Muscle of leg (tissue), 3 donors: ENCODE measurements at regions not wholly inside any gene's neighbourhood (a gene's known extent, or its start where the extent isn't known, plus 50 kb on each side); places are given as distances from the start of the nearest gene placed in this dataset.
"Not testable (repeated sequence)": the region's sequence is repeated elsewhere in the genome, so short reads cannot be mapped to it uniquely, and the experiment has no call there.

ENCODE experiments used
- DNase-seq: peaks from one replicate; pipeline ENCODE4 v3.0.0; 2013
- H3K27ac ChIP-seq: one replicate; pipeline ENCODE4 v1.5.1; 2013; ENCODE audit warnings: mild to moderate bottlenecking, low read length, control low read depth
- H3K27me3 ChIP-seq: one replicate; pipeline ENCODE4 v1.6.1; 2013; ENCODE audit warnings: low read length; ENCODE audit not compliant: control insufficient read depth, insufficient read depth
- H3K36me3 ChIP-seq: one replicate; pipeline ENCODE4 v1.6.1; 2013; ENCODE audit warnings: low read length; ENCODE audit not compliant: control insufficient read depth, insufficient read depth
- H3K4me1 ChIP-seq: one replicate; pipeline ENCODE4 v1.6.1; 2013; ENCODE audit warnings: low read length; ENCODE audit not compliant: control insufficient read depth, insufficient read depth
- H3K4me3 ChIP-seq: one replicate; pipeline ENCODE4 v1.5.1; 2013; ENCODE audit warnings: low read length, control low read depth
- H3K9me3 ChIP-seq: replicated peaks from 2 replicates; pipeline ENCODE4 v1.6.1; 2013; ENCODE audit warnings: low read depth, low read length; ENCODE audit not compliant: control insufficient read depth
- WGBS: methylation state at CpG from one replicate; pipeline ENCODE4 v1.1.5; 2013; ENCODE audit warnings: missing lambda C conversion rate; ENCODE audit not compliant: insufficient coverage; 5-methylcytosine and 5-hydroxymethylcytosine counted together

DNA sequence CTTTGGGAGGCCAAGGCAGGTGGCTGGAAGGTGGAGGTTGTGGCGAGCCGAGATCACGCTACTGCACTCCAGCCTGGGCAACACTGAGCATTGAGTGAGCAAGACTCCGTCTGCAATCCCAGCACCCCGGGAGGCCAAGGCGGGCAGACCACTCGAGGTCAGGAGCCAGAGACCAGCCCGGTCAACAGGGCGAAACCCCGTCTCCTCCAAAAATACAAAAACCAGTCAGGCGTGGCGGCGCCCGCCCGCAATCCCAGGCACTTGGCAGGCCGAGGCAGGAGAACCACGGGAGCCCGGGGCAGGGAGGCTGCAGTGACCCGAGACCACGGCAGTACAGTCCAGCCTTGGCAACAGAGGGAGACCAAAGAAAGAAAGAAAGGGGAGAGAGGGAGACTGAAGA lies 83.5 kb upstream of the TFPI start:
- H3K9me3 ChIP-seq, DNase-seq, H3K27me3 ChIP-seq, H3K27ac ChIP-seq, H3K4me1 ChIP-seq, H3K36me3 ChIP-seq, H3K4me3 ChIP-seq: not testable (repeated sequence)
- WGBS, result 95% methylated on average over 12 of the region's 20 CpGs

DNA sequence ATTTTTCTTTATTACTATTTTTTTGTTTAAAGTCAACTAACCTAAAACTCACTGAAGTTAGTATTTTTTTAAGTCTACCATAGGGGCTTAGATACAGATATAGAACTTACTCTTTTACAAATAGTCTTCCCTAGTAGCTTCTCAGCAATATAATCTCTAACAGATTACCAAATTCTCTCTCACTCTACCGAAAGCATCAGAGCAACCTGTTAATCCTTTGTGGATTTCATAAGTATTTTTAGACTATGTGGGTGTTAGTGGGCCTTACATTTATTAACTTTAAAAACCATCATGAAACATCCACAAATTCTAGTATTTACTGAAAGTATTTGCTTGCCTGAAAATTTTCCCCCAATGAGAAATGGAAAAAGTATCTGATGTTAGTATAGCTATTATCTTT lies 84.6 kb upstream of the TFPI start:
- DNase-seq, result no peak
- Histone ChIP-seq H3K4me3 (no peak overlapping the region), H3K9me3 (no peaks in the 10 kb centered on the region), H3K27ac (no peak overlapping the region), H3K27me3 (no peaks in the 10 kb centered on the region), H3K36me3 (no peaks in the 10 kb centered on the region), H3K4me1 (no peaks in the 10 kb centered on the region)
- no CpG with 5 or more reads among the region's 1 CpG for WGBS

DNA sequence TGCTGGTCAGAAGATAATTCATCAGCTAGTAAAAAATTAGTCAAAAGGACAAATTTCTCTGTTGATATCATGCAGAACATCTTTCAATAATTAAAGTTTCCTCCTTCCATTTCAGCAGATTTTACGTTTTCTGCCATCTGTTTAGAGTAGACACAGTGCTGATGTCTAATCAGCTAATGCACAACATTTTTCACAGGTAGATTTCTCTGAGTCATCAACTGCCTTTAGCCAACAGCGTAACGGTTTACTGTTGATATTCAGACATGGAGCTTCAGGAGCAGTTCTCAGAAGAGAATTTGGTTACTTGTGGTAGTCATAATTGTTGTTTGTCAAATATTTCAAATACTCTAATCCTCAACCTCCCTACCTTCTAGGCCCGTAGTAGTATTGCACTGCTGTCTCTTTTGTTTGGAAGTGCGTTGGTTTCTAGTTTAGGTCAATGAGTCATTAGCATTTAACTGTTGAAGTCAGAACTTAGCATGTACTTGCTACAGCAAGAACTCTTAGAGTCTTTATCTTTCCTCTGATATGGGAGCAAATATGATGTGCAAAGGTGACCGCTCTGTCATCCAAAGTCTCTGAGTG lies 86.8 kb upstream of the TFPI start:
- H3K27me3 ChIP-seq, result no peaks in the 10 kb centered on the region

DNA sequence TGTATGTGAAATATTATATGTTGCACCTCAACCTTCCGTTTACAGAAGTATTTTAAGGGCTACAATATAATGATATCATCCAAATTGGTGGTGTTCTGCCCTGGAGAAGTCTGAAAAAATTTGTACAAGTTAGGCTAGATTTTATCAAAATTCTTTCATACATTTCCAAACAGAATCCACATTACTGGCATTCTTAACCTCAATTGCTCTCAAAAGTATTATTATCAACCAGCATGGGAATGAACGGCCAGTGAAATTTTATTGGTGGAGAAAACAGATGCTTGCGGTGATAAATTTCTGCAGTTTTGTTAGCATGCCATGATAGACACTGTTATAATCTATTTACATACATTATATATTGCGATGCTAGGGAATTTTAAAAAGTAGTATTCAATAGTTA lies 88.3 kb upstream of the TFPI start:
- Histone ChIP-seq H3K27me3 (no peaks in the 10 kb centered on the region), H3K4me1 (no peaks in the 10 kb centered on the region), H3K4me3 (no peak overlapping the region), H3K36me3 (no peaks in the 10 kb centered on the region), H3K9me3 (no peaks in the 10 kb centered on the region), H3K27ac (no peak overlapping the region)
- no peak for DNase-seq
- WGBS, result no CpG with 5 or more reads among the region's 4 CpGs

More for the DNA sequence above, 86.8 kb upstream of the TFPI start:
- 71% methylated on average over 1 of the region's 6 CpGs for WGBS
- Histone ChIP-seq H3K4me3 (no peak overlapping the region), H3K27ac (no peak overlapping the region), H3K4me1 (no peaks in the 10 kb centered on the region), H3K9me3 (no peaks in the 10 kb centered on the region), H3K36me3 (no peaks in the 10 kb centered on the region)
- no peak for DNase-seq

DNA sequence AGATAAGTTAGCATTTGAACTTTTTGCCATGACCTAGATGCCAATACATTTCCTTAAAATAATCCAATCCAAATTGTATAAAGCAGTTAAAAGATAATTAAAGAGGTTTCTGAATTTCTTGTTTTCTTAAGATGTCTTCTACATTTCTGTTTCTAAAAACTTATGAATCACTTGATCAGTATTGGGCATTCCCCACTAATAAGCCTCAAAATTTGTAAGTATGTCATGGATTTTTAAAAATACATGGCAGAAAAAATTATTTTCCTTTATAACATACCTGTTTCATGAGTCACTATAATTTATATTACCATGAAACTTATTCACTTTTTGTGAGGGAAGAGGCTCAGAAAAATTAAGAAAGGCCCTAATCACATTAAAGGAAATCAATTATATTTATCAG lies 90.3 kb upstream of the TFPI start:
- H3K36me3 ChIP-seq, result no peaks in the 10 kb centered on the region
- H3K27ac ChIP-seq, result no peak overlapping the region
- no peaks in the 10 kb centered on the region for H3K9me3 ChIP-seq
- DNase-seq, result no peak
- H3K4me1 ChIP-seq, result no peaks in the 10 kb centered on the region
- H3K4me3 ChIP-seq, result no peak overlapping the region
- no peaks in the 10 kb centered on the region for H3K27me3 ChIP-seq

DNA sequence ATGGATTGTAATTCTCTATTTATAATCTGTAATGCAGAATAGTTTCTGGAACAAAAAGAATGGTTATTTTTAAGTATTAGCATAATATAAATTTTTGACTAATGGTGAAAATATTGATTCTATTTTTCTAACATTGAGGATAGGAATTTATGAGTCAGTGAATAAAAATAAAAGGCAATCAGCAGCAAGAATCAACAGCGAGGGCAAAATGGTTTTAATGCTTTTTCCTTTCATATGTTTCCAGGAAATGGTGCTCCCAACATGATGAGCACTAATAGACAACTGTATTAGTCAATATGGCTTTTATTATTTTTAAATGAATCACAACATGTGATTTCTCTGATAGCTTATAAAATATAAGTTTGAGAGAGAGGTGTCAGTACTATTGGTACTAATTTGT lies 90.7 kb upstream of the TFPI start:
- Histone ChIP-seq H3K9me3 (no peaks in the 10 kb centered on the region), H3K27me3 (no peaks in the 10 kb centered on the region), H3K4me1 (no peaks in the 10 kb centered on the region), H3K27ac (no peak overlapping the region), H3K4me3 (no peak overlapping the region), H3K36me3 (no peaks in the 10 kb centered on the region)
- DNase-seq, result no peak
- WGBS, result no CpG with 5 or more reads among the region's 1 CpG

DNA sequence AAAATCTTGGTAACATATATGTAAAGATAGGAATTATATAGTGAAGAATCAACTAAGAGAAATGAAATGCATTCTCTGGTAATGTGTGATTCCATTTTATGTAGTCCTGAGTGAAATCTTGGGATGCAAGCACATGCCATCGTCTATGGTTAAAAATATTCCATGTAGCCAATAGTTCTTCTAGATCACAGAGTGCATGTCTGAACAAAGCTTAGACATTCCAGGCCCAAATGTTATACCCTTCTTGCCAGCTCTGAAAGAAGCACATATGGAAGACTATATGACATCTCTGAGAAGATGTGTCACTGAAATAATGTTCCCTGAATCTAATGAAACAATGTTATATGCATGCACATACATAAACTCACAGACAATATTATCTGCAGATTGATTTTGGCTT lies 92.3 kb upstream of the TFPI start:
- Histone ChIP-seq H3K4me3 (no peak overlapping the region), H3K4me1 (no peaks in the 10 kb centered on the region), H3K9me3 (no peaks in the 10 kb centered on the region), H3K27ac (no peak overlapping the region), H3K27me3 (no peaks in the 10 kb centered on the region), H3K36me3 (no peaks in the 10 kb centered on the region)
- WGBS, result no CpG with 5 or more reads among the region's 1 CpG
- no peak for DNase-seq

DNA sequence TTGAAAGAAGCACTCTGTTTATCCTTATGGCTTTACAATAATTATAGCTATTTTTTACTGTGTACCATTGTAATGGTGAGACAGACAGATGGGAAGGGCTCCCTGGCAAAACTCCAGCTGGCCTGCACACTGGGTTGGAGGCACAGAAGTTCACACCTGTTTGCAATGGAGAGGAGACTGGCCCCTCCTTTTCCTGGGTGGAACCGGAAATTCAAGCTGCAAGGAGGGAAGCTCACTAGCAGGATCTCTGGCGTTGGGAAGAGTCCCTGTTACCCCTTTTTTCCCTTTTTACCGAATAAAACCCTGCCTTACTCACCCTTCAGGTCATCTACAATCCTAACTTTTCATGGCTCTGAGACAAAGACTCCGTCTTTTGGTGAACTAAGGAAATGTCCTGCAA lies 100.3 kb upstream of the TFPI start:
- H3K4me3 ChIP-seq, result no peak overlapping the region
- no peaks in the 10 kb centered on the region for H3K4me1 ChIP-seq
- no peak overlapping the region for H3K27ac ChIP-seq
- no peaks in the 10 kb centered on the region for H3K27me3 ChIP-seq
- peaks cover 3% of the 10 kb centered on the region for H3K9me3 ChIP-seq
- no peaks in the 10 kb centered on the region for H3K36me3 ChIP-seq
- peak; percentile 10 for DNase-seq
- WGBS, result 58% methylated on average over 3 of the region's 4 CpGs

DNA sequence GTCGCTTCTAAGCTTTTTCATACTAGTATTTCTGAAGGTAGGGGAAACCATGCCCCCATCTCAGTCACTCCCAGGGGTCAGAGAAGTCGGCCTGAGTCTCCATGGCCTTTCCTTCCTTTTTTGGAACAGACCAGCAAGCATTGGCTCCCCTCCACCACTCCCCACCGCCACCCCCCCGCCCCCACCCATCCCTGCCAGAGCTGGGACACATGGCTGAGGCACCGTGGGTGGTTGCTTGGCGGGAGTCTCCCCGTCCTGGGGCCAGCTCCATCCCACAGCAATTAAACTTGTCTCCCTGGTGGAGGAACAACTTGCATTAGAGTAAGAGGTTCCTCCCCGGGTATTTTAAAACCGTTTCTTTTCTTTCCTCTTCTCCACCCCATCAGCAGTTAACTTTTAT lies 100.8 kb upstream of the TFPI start:
- 20% methylated on average over 1 of the region's 9 CpGs for WGBS
- H3K27ac ChIP-seq, result no peak overlapping the region
- no peaks in the 10 kb centered on the region for H3K36me3 ChIP-seq
- peaks cover 3% of the 10 kb centered on the region for H3K9me3 ChIP-seq
- no peak overlapping the region for H3K4me3 ChIP-seq
- H3K4me1 ChIP-seq, result no peaks in the 10 kb centered on the region
- no peak for DNase-seq
- no peaks in the 10 kb centered on the region for H3K27me3 ChIP-seq

DNA sequence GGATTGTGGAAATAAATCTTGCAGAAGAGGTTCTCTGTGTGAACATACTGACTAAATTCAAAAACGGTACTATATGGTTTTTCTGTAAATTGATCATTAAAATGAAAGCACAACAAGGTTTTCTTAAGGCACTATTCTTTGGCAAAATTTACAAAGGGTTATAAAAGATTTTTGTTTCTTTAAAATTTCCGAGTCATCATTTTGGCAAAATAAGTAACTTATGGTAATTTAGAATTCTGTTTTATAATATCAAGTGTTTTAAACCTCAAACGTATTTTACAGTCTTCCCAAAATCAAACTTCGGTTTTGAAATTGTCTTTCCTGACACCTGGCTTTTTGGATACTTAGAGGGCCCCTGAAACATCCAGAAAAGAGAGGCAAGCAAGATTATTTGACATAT lies 101.9 kb upstream of the TFPI start:
- no peaks in the 10 kb centered on the region for H3K27me3 ChIP-seq
- H3K4me1 ChIP-seq, result no peaks in the 10 kb centered on the region
- no CpG with 5 or more reads among the region's 4 CpGs for WGBS
- no peaks in the 10 kb centered on the region for H3K36me3 ChIP-seq
- no peak overlapping the region for H3K4me3 ChIP-seq
- peaks cover 3% of the 10 kb centered on the region for H3K9me3 ChIP-seq
- DNase-seq, result no peak
- H3K27ac ChIP-seq, result no peak overlapping the region

DNA sequence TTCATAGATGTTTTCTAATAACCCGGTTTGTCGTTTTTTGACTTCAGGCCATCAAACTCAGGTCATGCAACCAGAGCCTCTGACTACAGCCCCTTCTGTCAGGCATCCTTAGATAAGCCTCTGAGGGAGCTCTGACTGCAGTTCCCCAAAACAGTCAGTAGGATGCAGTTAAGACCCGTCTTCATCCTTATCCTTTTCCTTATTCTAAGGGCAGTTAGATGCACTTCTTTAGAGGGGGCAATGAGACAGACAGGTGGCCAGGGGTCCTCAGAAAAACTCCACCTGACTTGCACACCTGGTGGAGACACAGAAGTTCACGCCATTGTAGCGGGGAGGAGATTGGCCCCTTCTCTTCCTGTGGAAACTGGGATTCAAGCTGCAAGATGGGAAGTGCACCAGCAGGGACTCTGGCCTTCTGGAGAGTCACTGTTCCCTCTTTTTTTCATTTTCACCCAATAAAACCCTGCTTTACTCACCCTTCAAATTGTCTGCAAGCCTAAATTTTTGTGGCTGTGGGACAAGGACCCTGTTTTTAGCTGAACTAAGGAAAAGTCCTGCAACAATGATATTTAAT lies 104.8 kb upstream of the TFPI start:
- no peak for DNase-seq
- H3K9me3 ChIP-seq, result peaks cover 3% of the 10 kb centered on the region
- 49% methylated on average over 2 of the region's 5 CpGs for WGBS
- no peak overlapping the region for H3K27ac ChIP-seq
- H3K27me3 ChIP-seq, result no peaks in the 10 kb centered on the region
- H3K36me3 ChIP-seq, result no peaks in the 10 kb centered on the region
- no peaks in the 10 kb centered on the region for H3K4me1 ChIP-seq
- no peak overlapping the region for H3K4me3 ChIP-seq
